ENCODE measurements at regions not wholly inside any gene's neighbourhood (a gene's known extent, or its start where the extent isn't known, plus 50 kb on each side); places are given as distances from the start of the nearest gene placed in this dataset.
"Not testable (repeated sequence)": the region's sequence is repeated elsewhere in the genome, so short reads cannot be mapped to it uniquely, and the experiment has no call there.

DNA sequence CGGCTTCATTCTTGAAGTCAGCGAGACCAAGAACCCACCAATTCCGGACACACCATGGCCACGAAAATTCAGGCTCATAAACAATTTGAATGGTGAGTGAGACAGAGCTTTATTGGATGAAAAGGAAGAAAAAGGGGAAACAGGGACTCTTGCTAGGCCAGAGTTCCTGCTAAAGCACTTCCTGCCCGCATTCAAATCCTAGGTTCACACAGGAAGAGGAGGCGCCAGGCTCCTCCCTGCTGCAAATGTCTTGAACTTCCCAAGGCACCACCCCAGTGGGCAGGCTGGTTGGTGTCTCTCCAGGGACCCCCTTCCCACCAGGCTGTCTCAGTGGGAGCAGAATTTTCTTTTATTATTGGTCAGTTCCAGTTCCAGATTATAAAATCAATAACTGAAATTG is 121.2 kb downstream of the FSCB start:
- no peak for DNase-seq (ENCODE audit: low spot score)

- not testable (repeated sequence) for DNase-seq (ENCODE audit: low spot score)
These were observed 121.8 kb downstream of the FSCB start for GRCh38 chr14:44385296-44385695.

DNA sequence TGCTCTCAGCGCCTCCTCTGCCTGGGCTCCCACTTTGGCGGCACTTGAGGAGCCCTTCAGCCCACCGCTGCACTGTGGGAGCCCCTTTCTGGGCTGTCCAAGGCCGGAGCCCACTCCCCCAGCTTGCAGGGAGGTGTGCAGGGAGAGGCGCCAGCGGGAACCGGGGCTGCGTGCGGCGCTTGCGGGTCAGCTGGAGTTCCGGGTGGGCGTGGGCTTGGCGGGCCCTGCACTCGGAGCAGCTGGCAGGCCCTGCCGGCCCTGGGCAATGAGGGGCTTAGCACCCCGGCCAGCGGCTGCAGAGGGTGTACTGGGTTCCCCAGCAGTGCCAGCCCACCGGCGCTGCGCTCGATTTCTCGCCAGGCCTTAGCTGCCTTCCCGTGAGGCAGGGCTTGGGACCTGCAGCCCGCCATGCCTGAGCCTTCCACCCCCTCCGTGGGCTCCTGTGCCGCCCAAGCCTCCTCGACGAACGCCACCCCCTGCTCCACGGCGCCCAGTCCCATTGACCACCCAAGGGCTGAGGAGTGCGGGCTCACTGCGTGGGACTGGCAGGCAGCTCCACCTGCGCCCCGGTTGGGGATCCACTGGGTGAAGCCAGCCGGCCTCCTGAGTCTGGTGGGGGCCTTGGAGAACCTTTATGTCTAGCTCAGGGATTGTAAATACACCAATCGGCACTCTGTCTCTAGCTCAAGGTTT is 122.3 kb downstream of the FSCB start:
- not testable (repeated sequence) for DNase-seq (ENCODE audit: low spot score)

GRCh38 chr14:44384093-44384492 is 123.0 kb downstream of the FSCB start:
- DNase-seq (ENCODE audit: low spot score) = no peak

DNA sequence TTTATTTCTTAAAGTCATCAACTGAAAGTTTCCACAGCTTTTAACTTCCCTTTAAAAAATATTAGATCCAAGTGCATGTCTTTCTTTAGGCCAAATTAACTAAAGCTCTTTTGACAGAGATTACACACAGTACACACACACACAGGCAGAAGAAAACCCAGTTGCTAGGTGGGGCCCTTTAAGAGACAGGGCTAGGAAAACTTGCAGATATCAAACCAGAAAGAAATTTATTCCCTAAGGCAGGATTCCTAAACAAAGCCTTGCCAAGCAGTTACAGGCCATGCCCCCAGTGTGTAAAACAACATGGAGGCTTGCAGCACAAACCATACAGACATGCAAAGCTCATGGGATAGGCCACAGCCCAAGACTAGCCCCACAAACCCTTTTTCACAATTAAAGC is 123.4 kb downstream of the FSCB start:
- no peak for DNase-seq (ENCODE audit: low spot score)

DNA sequence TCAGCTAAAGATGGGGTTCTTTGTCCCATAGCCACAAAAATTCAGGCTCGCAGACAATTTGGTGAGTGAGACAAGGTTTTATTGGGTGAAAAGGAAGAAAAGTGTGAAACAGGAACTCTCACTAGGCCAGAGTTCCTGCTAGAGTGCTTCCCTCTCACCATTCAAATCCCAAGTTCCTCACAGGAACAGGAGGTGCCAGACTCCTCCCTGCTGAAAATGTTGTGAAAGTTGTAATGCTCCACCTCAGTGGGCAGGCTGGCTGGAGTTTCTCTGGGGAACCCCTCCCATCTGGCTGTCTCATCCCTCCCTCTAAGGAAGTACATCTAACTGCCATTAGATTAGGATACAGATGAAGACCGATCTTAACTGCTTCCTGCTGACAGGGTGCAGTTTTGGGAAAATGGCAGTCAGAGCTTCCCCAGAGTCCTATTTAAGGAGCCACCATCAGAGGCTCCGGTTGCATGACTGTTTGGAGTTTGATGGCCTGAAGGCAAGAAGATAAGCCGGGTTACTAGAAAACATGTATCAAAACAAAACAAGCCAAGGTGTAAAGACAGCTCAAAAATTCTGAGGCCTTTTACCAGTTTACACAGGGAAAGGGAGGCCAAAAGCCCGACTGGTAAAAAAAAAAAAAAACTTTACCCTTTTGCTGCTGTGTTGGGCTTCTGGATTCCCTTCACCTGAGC is 127.6 kb downstream of the FSCB start:
- DNase-seq (ENCODE audit: low spot score) = no peak

DNA sequence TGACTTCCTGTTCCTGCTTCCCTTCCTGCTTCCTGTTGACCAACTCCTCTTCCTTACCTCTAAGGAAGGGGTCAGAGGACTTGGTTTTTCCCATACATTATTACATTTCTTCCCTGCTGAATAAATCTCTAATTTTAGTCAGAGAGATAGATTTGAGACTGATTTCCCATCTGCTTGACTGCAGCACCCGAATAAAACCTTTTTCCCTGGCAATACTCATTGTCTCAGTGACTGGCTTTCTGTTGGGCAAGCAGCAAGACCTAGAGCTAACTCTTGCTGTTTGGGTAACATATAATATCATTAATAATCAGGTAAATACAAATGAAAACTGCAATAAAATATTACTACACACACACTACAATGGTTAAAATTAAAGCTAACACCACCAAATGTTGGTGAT is 132.2 kb downstream of the FSCB start:
- DNase-seq (ENCODE audit: low spot score) = no peak

DNA sequence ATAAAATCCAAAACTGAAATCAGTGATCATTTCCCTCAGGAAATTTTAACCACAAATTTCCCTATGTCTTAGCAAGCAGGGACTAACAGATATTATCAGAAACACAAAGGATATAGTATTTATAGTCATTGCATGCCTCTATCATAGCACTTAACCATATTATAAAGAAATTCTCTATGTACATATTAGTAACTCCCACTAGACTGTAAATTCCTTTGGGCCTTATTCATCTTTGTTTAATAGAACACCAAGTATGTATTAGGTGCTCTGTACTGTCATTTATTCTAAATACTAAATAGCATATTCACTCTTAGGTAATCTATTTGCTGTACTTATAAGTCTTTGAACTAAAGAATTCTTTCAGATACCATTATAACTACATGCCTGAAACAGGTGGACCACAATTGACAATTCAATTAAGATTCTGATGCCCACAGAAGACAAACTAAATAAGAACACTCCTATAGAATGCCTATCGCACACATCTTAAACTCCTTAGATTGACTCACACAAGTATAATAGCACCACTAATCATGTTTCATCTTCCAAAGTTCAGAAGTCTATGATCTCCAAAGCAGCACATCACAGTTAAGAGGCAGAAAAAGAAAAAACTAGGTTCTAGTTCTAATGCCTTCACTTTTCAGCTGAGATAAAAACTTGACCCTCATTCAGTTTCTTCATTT is 134.1 kb downstream of the FSCB start:
- DNase-seq (ENCODE audit: low spot score) = peak; percentile 1

GRCh38 chr14:44372231-44372630 is 134.9 kb downstream of the FSCB start:
- no peak for DNase-seq (ENCODE audit: low spot score)

- DNase-seq (ENCODE audit: low spot score) = no peak
These were observed 136.4 kb downstream of the FSCB start for GRCh38 chr14:44370727-44371126.

DNA sequence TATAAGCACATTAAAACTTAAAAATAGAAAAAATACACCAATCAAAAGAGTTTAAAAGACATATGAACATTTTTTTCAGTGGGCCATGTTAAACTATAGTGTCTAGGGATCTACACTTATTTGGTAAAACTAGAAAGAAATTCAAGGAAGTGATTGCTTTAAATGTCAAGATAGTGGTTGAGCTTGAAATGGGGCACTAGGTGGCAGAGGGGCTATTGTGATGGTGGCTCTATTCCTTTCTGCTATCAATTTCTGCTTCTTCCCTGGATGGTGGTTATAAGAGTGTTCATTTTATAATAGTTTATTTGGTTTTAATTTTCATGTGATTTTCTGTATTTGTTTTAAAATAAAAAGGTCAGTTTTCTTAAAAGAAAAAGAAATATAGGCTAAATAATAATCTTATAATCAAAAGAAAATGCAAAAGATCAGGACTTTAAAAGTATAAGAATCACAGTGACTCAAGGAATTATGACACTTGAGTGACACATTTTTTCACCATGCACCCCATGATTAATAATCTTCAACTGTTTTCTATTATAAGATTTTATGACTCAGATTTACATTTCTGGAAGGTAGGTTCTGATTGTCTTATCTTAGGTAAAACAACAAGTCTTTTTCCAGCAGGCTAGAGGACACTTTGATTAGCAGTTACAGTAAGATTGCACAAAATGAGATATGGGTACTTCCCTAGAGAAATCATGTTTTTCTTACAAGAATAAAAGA is 137.5 kb downstream of the FSCB start:
- DNase-seq (ENCODE audit: low spot score) = no peak

- no peak for DNase-seq (ENCODE audit: low spot score)
These were observed 146.0 kb downstream of the FSCB start for GRCh38 chr14:44361083-44361482.

DNA sequence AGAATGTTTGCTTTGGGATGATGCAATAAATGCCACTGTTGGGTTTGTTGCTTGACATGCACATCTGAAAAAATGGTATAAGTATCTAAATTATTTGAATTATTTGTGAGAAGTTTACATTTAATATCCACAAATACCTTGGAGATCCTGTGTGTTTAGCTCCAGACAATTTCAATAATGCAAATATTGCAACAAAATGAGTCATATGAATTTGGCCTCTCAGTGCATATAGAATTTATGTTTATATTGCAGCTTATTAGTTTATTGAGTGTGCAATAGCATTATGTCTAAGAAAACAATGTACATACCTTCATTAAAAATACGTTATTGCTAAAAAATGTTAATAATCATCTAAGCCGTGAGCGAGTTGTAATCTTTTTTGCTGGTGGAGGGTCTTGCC is 153.3 kb downstream of the FSCB start:
- no peak for DNase-seq (ENCODE audit: low spot score)

- DNase-seq (ENCODE audit: low spot score) = no peak
These were observed 154.9 kb downstream of the FSCB start for GRCh38 chr14:44352201-44352600.

DNA sequence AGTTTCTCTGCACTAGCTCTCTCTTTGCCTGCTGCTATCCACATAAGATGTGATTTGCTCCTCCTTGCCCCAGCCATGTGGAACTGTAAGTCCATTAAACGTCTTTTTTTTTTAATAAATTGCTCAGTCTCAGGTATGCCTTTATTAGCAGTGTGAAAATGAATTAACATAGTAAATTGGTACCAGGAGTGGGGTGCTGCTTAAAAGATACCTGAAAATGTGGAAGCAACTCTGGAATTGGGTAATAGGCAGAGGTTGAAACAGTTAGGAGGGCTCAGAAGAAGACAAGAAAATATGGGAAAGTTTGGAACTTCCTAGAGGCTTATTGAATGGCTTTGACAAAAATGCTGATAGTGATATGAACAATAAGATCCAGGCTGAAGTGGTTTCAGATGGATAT is 159.8 kb downstream of the FSCB start:
- no peak for DNase-seq (ENCODE audit: low spot score)

GRCh38 chr14:44341116-44341515 is 166.0 kb downstream of the FSCB start:
- DNase-seq (ENCODE audit: low spot score) = no peak

DNA sequence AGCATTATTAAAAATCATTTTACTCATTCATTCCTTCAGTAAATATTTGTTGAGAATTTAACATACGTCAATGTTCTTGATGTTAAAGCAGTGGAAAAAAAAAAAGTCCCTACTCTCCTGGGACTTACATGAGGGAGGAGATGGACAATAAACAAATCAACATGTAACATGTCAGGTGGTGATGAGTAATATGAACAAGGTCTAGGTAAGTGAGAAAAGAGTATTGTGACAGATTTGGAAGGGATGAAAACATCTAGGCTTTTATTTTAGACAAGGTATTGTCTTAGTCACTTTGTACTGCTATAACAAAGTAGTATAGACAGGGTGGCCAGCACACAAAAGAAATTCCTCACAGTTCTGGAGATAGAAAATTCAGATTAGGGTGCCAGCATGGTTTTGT is 167.2 kb downstream of the FSCB start:
- DNase-seq (ENCODE audit: low spot score) = no peak

DNA sequence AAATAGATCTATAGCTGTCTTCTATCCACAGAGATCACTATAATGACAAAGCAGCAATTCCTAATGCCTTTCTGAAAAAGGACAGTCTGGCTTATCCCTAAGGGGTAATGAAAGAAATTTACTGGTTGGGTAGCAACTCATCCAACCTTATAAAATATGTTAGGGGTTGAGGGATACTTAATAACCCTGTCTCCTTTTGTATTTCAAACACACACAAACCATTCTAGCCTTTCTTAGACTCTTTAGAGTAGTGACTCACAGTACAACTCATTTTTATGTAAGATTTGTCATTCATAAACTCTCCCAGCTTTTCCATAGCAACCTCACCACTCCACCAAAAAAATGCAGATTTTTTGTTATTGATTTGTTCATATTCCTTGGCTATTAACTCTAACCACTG is 167.9 kb downstream of the FSCB start:
- DNase-seq (ENCODE audit: low spot score) = no peak

GRCh38 chr14:44317441-44317746 is 189.7 kb downstream of the FSCB start:
- no peak for DNase-seq (ENCODE audit: low spot score)

GRCh38 chr14:44316647-44317440 is 190.2 kb downstream of the FSCB start:
- DNase-seq (ENCODE audit: low spot score) = peak; percentile 91

DNA sequence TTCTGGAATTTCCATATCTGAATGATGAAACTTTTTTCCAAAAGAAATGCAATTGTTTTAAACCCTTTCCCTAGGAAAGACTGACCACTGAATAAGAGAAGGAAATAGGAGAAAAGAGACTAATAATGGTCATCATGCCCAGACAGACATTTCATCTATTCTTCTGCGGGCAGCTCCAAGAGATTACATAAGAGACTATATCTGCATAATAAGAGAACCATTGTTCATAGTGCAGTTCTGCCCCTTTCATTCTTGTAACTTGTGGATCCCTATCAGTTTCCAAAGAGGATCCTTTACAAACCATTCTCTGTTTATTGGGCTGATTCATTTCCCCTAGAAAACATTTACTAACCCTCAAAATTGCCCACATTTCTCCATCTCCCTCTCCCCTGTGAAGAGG is 197.8 kb downstream of the FSCB start:
- no peak for DNase-seq (ENCODE audit: low spot score)

- no peak for DNase-seq (ENCODE audit: low spot score)
These were observed 206.2 kb downstream of the FSCB start for GRCh38 chr14:44300916-44301315.
